ENCODE measurements at regions not wholly inside any gene's neighbourhood (a gene's known extent, or its start where the extent isn't known, plus 50 kb on each side); places are given as distances from the start of the nearest gene placed in this dataset.

GRCh38 chr2:157164891-157165290, 92.6 kb upstream of the GALNT5 start:
- DNase-seq (ENCODE audit: low read depth), result no peak
- no peak for TF ChIP-seq CTCF (IDR thresholded peaks at IDR 0.05; ENCODE audit: control insufficient read depth, extremely low read depth, insufficient read depth)

GRCh38 chr2:157168501-157168900, 89.0 kb upstream of the GALNT5 start:
- DNase-seq (ENCODE audit: low read depth), result no peak
- TF ChIP-seq CTCF (IDR thresholded peaks at IDR 0.05; ENCODE audit: control insufficient read depth, extremely low read depth, insufficient read depth), result no peak
- H3K4me3 ChIP-seq (ENCODE audit: low read depth, low read length), result no peak overlapping the region

More at GRCh38 chr2:157164891-157165290, 92.6 kb upstream of the GALNT5 start:
- no peak overlapping the region for H3K4me3 ChIP-seq (ENCODE audit: low read depth, low read length)

- DNase-seq (ENCODE audit: low read depth), result no peak
- H3K4me3 ChIP-seq (ENCODE audit: low read depth, low read length), result no peak overlapping the region
- TF ChIP-seq CTCF (IDR thresholded peaks at IDR 0.05; ENCODE audit: control insufficient read depth, extremely low read depth, insufficient read depth), result no peak
Observed at GRCh38 chr2:157169889-157170288, 87.6 kb upstream of the GALNT5 start.

- no peak for TF ChIP-seq CTCF (IDR thresholded peaks at IDR 0.05; ENCODE audit: control insufficient read depth, extremely low read depth, insufficient read depth)
- DNase-seq (ENCODE audit: low read depth), result no peak
- H3K4me3 ChIP-seq (ENCODE audit: low read depth, low read length), result no peak overlapping the region
Observed at GRCh38 chr2:157170299-157170698, 87.2 kb upstream of the GALNT5 start.

- no peak for TF ChIP-seq CTCF (IDR thresholded peaks at IDR 0.05; ENCODE audit: control insufficient read depth, extremely low read depth, insufficient read depth)
- no peak for DNase-seq (ENCODE audit: low read depth)
- no peak overlapping the region for H3K4me3 ChIP-seq (ENCODE audit: low read depth, low read length)
Observed at GRCh38 chr2:157172239-157172638, 85.3 kb upstream of the GALNT5 start.

GRCh38 chr2:157172866-157173578, 84.5 kb upstream of the GALNT5 start:
- no peak overlapping the region for H3K4me3 ChIP-seq (ENCODE audit: low read depth, low read length)
- TF ChIP-seq CTCF (IDR thresholded peaks at IDR 0.05; ENCODE audit: control insufficient read depth, extremely low read depth, insufficient read depth), result no peak

GRCh38 chr2:157173740-157174184, 83.7 kb upstream of the GALNT5 start:
- DNase-seq (ENCODE audit: low read depth), result no peak
- no peak for TF ChIP-seq CTCF (IDR thresholded peaks at IDR 0.05; ENCODE audit: control insufficient read depth, extremely low read depth, insufficient read depth)

More at GRCh38 chr2:157172866-157173578, 84.5 kb upstream of the GALNT5 start:
- DNase-seq (ENCODE audit: low read depth), result no peak

More at GRCh38 chr2:157173740-157174184, 83.7 kb upstream of the GALNT5 start:
- H3K4me3 ChIP-seq (ENCODE audit: low read depth, low read length), result no peak overlapping the region
